ENCODE measurements at regions not wholly inside any gene's neighbourhood (a gene's known extent, or its start where the extent isn't known, plus 50 kb on each side); places are given as distances from the start of the nearest gene placed in this dataset.

- no peak for FAIRE-seq
- Histone ChIP-seq H2AK5ac (ENCODE audit: low read depth, low read length) (no peak overlapping the region), H3K9me3 (ENCODE audit: insufficient read depth in 2 of 2, low read depth in 1 of 2, low read length in 1 of 2) (no peaks in the 10 kb centered on the region), H3K9ac (replicated peaks in 1 of 4; ENCODE audit: extremely low read depth in 1 of 4, low read depth in 3 of 4, low read length in 3 of 4) (no peak overlapping the region), H3K4me1 (replicated peaks in 1 of 4; ENCODE audit: control insufficient read depth in 3 of 4, insufficient read depth in 4 of 4, low read length in 3 of 4) (peaks cover 0 to 2% (median 0%) of the 10 kb centered on the region in 4 experiments; a peak in 2 of 7 replicates), H2BK20ac (ENCODE audit: low read length) (no peak overlapping the region), H3K23me2 (ENCODE audit: low read depth, low read length) (no peaks in the 10 kb centered on the region), H3K4me2 (ENCODE audit: insufficient read depth in 1 of 2, low read depth in 2 of 2, low read length in 2 of 2) (no peak overlapping the region), H4K91ac (replicated peaks; ENCODE audit: insufficient read length, low read length) (no peak overlapping the region), H4K5ac (ENCODE audit: insufficient read length, low read depth, low read length) (no peak overlapping the region), H3K18ac (ENCODE audit: extremely low read depth, low read length) (no peak overlapping the region), H3K14ac (ENCODE audit: insufficient read length) (no peak overlapping the region), H2BK12ac (ENCODE audit: low read depth, low read length) (no peak overlapping the region), H2AFZ (ENCODE audit: low read length) (no peak overlapping the region), H2BK15ac (ENCODE audit: low read length) (no peak overlapping the region), H3K79me1 (ENCODE audit: low read depth, low read length) (no peaks in the 10 kb centered on the region), H3K27ac (ENCODE audit: low read depth, low read length) (no peak overlapping the region), H3K4ac (replicated peaks; ENCODE audit: insufficient read length, low read depth, low read length) (no peak overlapping the region), H2BK5ac (ENCODE audit: low read depth, low read length) (no peak overlapping the region), H3K4me3 (ENCODE audit: extremely low read depth in 1 of 4, insufficient read depth in 2 of 4, low read depth in 3 of 4, low read length in 4 of 4) (no peak overlapping the region), H3K23ac (ENCODE audit: insufficient read length) (no peak overlapping the region), H4K20me1 (replicated peaks in 1 of 2; ENCODE audit: control insufficient read depth in 1 of 2, insufficient read depth in 2 of 2, low read length in 2 of 2) (no peaks in the 10 kb centered on the region), H3K56ac (replicated peaks; ENCODE audit: insufficient read length, low read depth, low read length) (no peak overlapping the region), H3K79me2 (ENCODE audit: control insufficient read depth in 1 of 2, insufficient read depth in 2 of 2, low read length in 2 of 2) (no peaks in the 10 kb centered on the region), H4K8ac (ENCODE audit: extremely low read depth, insufficient read depth, low read length) (no peak overlapping the region), H2BK120ac (replicated peaks; ENCODE audit: low read depth, low read length) (no peak overlapping the region), H3K27me3 (replicated peaks in 1 of 4; ENCODE audit: control insufficient read depth in 3 of 4, extremely low read depth in 1 of 4, insufficient read depth in 3 of 4, low read length in 3 of 4) (no peaks in the 10 kb centered on the region), H3K36me3 (ENCODE audit: control insufficient read depth in 2 of 4, insufficient read depth in 4 of 4, low read length in 3 of 4) (no peaks in the 10 kb centered on the region)
- ChIA-PET POLR2A (ENCODE audit: partially characterized antibody) (no interaction called here), CTCF (ENCODE audit: partially characterized antibody) (interaction anchor here (0.7 kb wide), 1 partner anchor 16 kb away, joined by 3 read pairs; no protein-coding TSS in a partner anchor)
- no peak for DNase-seq (ENCODE audit: low read depth in 1 of 2, low spot score in 2 of 2)
- 97% methylated on average over 10 of the region's 10 CpGs; no CpG with 5 or more reads in 1 of the 2 experiments for WGBS, 2 experiments (ENCODE audit: extremely low coverage in 1 of 2, insufficient coverage in 1 of 2, insufficient read length in 1 of 2, insufficient replicate concordance in 2 of 2, low coverage in 1 of 2, low lambda C conversion rate in 2 of 2, missing lambda C conversion rate in 1 of 2)
- no peak for TF ChIP-seq RFX5 (IDR thresholded peaks at IDR 0.05; ENCODE audit: borderline replicate concordance, low read depth, low read length)
- TF ChIP-seq EP300 (IDR thresholded peaks at IDR 0.05; ENCODE audit: borderline replicate concordance in 1 of 2, low read depth in 2 of 2, low read length in 2 of 2), result no peak
- TF ChIP-seq JUN (IDR thresholded peaks at IDR 0.05; ENCODE audit: low read depth, low read length), result no peak
- no peak for TF ChIP-seq TAF7 (optimal IDR thresholded peaks at IDR 0.05; ENCODE audit: borderline replicate concordance, low read depth, low read length)
- no peak for TF ChIP-seq RXRA (IDR thresholded peaks at IDR 0.05; ENCODE audit: insufficient read depth, low read depth, low read length)
Measured at GRCh38 chr3:177513815-177514610, 316.7 kb upstream of the TBL1XR1 start.
